ENCODE measurements at regions not wholly inside any gene's neighbourhood (a gene's known extent, or its start where the extent isn't known, plus 50 kb on each side); places are given as distances from the start of the nearest gene placed in this dataset.

GRCh38 chr5:66520854-66521253 is 75.3 kb upstream of the MAST4 start:
- Histone ChIP-seq H3K27me3 (replicated peaks) (no peaks in the 10 kb centered on the region), H3K36me3 (replicated peaks) (no peaks in the 10 kb centered on the region), H3K27ac (no peak overlapping the region), H3K4me3 (ENCODE audit: low read depth, low read length) (no peak overlapping the region)
- TF ChIP-seq CTCF (IDR thresholded peaks at IDR 0.05; ENCODE audit: low read depth, low read length, missing control alignments), result no peak
- DNase-seq, result no peak
- in situ Hi-C loops (cut with HindIII; ENCODE audit: low pct_ligation_motif_present, low sequenced_read_pairs), result no loop called here

- H3K27me3 ChIP-seq (replicated peaks), result no peaks in the 10 kb centered on the region
- no peak for TF ChIP-seq CTCF (IDR thresholded peaks at IDR 0.05; ENCODE audit: low read depth, low read length, missing control alignments)
- H3K4me3 ChIP-seq (ENCODE audit: low read depth, low read length), result no peak overlapping the region
- H3K27ac ChIP-seq, result no peak overlapping the region
- no peaks in the 10 kb centered on the region for H3K36me3 ChIP-seq (replicated peaks)
- in situ Hi-C loops (cut with HindIII; ENCODE audit: low pct_ligation_motif_present, low sequenced_read_pairs), result no loop called here
- DNase-seq, result no peak
Observed at GRCh38 chr5:66527478-66528035, 68.6 kb upstream of the MAST4 start.

GRCh38 chr5:66529182-66529581 is 67.0 kb upstream of the MAST4 start:
- DNase-seq, result no peak
- in situ Hi-C loops (cut with HindIII; ENCODE audit: low pct_ligation_motif_present, low sequenced_read_pairs), result no loop called here
- H3K27me3 ChIP-seq (replicated peaks), result no peaks in the 10 kb centered on the region
- H3K27ac ChIP-seq, result no peak overlapping the region
- H3K36me3 ChIP-seq (replicated peaks), result no peaks in the 10 kb centered on the region
- H3K4me3 ChIP-seq (ENCODE audit: low read depth, low read length), result no peak overlapping the region
- no peak for TF ChIP-seq CTCF (IDR thresholded peaks at IDR 0.05; ENCODE audit: low read depth, low read length, missing control alignments)

GRCh38 chr5:66529704-66530103 is 66.5 kb upstream of the MAST4 start:
- Histone ChIP-seq H3K27me3 (replicated peaks) (no peaks in the 10 kb centered on the region), H3K4me3 (ENCODE audit: low read depth, low read length) (no peak overlapping the region), H3K36me3 (replicated peaks) (no peaks in the 10 kb centered on the region), H3K27ac (no peak overlapping the region)
- no peak for DNase-seq
- in situ Hi-C loops (cut with HindIII; ENCODE audit: low pct_ligation_motif_present, low sequenced_read_pairs), result no loop called here
- TF ChIP-seq CTCF (IDR thresholded peaks at IDR 0.05; ENCODE audit: low read depth, low read length, missing control alignments), result no peak

- no peak for TF ChIP-seq CTCF (IDR thresholded peaks at IDR 0.05; ENCODE audit: low read depth, low read length, missing control alignments)
- H3K36me3 ChIP-seq (replicated peaks), result no peaks in the 10 kb centered on the region
- no peak for DNase-seq
- in situ Hi-C loops (cut with HindIII; ENCODE audit: low pct_ligation_motif_present, low sequenced_read_pairs), result no loop called here
- H3K27me3 ChIP-seq (replicated peaks), result no peaks in the 10 kb centered on the region
- no peak overlapping the region for H3K4me3 ChIP-seq (ENCODE audit: low read depth, low read length)
- H3K27ac ChIP-seq, result no peak overlapping the region
Observed at GRCh38 chr5:66538126-66538525, 58.1 kb upstream of the MAST4 start.

- in situ Hi-C loops (cut with HindIII; ENCODE audit: low pct_ligation_motif_present, low sequenced_read_pairs), result no loop called here
- no peaks in the 10 kb centered on the region for H3K36me3 ChIP-seq (replicated peaks)
- DNase-seq, result no peak
Observed at GRCh38 chr5:66538531-66538930, 57.7 kb upstream of the MAST4 start.

More at GRCh38 chr5:66538531-66538930, 57.7 kb upstream of the MAST4 start:
- Histone ChIP-seq H3K27ac (no peak overlapping the region), H3K4me3 (ENCODE audit: low read depth, low read length) (no peak overlapping the region), H3K27me3 (replicated peaks) (no peaks in the 10 kb centered on the region)
- no peak for TF ChIP-seq CTCF (IDR thresholded peaks at IDR 0.05; ENCODE audit: low read depth, low read length, missing control alignments)
